HG03103 (cell line): ENCODE measurements at regions not wholly inside any gene's neighbourhood (a gene's known extent, or its start where the extent isn't known, plus 50 kb on each side); places are given as distances from the start of the nearest gene placed in this dataset.
"Not testable (repeated sequence)": the region's sequence is repeated elsewhere in the genome, so short reads cannot be mapped to it uniquely, and the experiment has no call there.

Source experiments
- ATAC-seq: cut with Tn5 transposase; IDR thresholded peaks from one replicate; pipeline ENCODE4 v1.9.1; 2021; ENCODE audit warnings: low read depth; ENCODE audit not compliant: unreplicated experiment

DNA sequence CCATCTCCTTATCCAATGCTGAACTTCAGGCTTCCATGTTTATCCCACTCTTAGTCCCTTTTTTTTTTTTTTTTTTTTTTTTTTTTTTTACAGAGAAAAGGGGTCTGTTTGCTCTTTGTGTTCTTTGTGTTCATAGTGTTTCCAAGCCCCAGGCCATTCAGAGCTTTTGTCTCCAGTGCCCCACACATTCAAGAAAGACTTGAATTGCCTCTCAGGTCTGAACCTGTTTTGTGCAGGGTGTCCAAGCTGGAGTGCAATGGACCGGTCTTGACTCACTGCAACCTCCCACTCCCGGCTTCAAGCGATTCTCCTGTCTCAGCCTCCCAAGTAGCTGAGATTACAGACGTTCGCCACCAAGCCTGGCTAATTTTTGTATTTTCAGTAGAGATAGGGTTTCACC lies 191.2 kb downstream of the PALM2AKAP2 start:
- no peak for ATAC-seq

DNA sequence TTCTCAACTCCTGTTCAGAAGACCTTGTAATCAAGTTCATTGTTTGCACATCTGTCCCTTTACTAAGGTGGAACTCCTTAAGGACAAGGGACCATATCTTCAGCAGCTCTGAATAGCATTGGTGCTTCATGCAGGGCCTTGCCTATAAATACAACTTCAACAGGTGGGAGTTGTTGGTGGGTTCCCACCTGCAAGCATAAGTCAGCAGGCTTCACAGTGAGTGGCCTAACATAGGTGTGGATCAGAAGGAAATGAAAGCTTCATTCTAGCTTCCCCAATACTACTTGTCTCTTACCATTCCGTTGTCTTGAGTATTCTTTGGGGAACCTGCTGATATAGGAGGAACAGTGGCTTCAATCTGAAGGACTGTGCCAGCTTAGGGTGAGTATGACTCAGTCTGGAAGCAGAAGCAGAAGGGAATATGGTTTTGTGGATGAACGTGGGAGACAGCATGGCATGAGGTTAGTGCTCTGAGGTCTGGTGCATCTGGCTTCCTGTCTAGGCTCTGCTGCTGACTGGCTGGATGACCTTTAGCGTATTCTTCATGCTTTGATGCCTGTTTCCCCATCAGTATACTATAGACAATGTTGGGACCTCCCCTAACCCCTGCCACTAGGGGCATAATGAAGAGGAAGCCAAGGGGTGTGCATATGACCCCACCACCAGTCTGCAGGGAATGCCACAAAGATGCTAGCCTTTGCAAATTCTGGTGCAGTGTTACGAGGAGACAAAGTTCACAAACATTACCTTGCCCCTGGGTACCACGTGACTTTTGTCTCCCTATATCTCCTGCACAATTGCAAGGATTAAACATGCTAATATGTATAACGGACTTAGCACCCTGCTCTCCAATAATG lies 192.3 kb downstream of the PALM2AKAP2 start:
- ATAC-seq: peak; percentile 41

DNA sequence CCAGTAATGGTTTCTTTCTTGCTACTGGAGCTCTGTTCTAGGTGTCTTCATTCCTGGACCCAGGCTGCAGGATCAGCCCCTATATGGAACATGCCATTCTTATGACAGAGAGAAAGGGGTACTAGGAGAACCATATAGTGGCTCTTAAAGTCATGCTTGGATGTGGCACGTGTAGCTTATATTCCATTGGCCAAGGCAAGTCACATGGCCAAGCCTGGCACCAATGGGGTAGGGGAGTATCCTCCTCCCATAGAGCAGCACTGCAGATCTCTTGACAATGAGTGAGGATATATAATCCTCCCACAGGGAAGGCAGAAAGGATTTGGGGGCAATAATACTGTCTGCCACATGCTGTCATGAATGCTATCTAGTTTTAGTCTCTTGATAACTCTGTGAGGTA lies 193.3 kb downstream of the PALM2AKAP2 start:
- no peak for ATAC-seq

DNA sequence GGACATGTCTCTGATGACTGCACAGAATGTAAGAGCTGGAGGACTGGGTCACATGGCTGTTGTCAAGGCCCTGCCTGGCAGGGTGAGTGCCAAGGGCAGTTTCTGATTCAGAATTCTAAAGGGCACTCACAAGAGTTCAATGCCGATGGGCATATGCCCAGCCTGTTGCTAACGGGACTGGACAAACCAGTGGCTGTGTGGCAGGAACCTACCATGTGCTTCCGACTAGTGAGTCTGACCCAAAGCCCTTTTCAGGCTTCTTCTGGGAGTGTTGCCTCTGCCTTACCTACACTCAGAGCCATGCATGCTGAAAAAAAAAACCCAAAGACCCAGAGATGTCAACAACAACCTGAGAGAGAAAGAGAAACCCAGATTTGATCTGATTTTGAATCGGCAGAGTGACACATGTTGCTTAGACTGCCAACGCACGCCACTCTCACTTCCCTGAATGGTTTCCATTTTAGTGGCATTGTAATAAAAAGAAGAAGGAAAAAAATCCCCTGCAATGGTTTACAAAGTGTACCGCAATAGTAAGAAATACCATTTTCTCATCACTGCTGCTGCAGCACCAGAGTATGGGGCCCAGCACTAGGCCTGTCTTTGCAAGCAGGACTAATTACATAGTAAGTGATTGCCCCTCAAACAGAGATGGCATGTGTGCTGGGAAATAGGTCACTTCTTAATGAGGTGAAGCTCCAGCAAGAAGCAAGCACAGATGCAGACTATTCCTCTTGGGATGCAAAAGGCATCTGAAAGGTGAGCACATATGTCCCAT lies 194.3 kb downstream of the PALM2AKAP2 start:
- ATAC-seq: peak; percentile 67

DNA sequence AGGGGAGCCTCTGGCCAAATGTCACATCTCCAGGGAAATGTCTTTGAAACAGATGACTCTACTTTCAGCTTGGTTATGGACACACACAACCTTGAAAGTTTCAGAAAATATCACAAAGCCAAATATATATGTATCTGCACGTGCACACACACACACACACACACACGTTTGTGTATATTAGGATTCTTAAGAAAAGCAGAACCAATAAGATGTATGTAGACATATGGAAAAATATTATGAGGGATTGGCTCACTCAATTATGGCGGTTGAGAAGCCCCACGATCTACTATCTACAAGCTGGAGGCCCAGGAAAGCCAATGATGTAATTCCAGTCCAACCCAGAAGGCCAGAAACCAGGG lies 194.9 kb downstream of the PALM2AKAP2 start:
- ATAC-seq: no peak

- ATAC-seq: no peak
Observed at GRCh38 chr9:109975574-109976295, 195.7 kb downstream of the PALM2AKAP2 start.

DNA sequence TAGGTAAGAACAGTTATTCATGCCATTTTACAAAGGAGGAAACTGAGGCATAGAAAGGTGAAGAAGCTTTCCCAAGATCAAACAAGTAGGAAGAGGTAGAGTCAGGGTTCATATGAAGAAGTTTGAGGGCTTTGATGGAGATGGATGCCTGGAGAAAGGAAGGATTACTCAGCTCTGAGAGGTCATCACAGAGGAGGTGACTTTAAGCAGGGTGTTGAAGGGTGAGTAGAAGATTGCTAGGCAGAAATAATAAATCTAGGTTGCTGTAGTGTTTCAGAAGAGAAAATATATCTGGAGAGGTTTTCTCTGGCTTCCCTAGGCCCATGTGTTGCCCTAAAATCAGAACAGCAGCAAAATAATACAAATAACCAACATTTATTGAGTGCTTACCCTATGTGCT lies 196.3 kb downstream of the PALM2AKAP2 start:
- ATAC-seq: no peak

DNA sequence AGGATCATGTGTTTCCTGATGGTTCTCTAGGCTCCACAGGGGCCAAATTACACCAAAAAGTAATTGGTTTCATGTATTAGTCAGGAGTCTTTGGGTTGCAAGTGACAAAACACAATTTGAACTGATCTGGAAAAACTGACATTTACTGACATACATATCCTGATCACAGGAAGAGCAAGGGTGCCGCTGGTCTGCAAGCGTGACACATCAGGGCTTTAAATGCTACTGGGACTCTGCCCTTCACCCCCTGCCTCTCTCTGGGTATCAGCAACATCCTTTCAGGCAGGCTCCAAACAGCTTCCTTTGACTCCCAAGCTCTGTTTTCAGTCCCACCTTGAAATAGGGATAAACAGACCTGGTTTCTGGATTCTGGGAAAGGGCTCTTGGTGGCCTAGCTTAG lies 197.5 kb downstream of the PALM2AKAP2 start:
- no peak for ATAC-seq

DNA sequence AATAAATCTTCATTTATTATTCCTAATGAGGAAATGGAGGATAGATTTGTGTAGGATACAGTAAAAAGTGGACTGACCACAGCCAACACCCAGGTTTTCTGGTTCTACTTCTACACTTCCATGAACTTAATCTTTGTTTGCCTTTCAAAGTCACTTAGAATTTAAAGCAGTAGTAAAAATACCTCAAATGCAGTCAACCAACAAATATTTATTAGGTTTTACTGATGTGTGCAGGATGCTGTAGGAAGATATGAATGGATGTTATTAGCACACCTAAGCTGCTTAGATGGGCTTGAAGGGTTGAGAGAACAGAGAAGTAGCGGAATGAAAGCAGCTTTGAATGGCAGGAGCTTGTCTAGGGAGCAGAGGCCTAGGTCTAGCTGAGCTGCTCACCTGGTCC lies 201.1 kb downstream of the PALM2AKAP2 start:
- ATAC-seq: no peak

GRCh38 chr9:109986521-109986991 lies 206.6 kb downstream of the PALM2AKAP2 start:
- ATAC-seq: no peak

DNA sequence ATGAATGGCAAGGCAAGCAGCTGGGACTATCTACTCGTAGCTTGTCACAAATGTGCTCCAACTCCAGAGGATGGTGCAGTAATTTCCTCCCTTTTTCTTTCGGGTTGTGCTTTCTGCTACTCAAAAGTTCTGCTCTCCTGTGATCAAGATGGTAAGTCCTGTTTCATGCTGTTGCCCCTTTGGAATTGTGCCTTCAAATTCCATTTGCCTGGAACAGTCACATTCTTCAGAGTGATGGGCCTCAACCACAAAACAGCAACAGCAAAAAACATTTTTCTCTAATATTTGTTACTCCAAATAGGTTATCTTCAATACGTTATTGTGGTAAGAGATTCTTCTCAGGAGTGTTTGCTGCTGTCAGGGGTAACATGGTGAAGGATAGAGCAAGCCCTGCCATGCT lies 209.3 kb downstream of the PALM2AKAP2 start:
- no peak for ATAC-seq

GRCh38 chr9:109990541-109990940 lies 210.5 kb downstream of the PALM2AKAP2 start:
- no peak for ATAC-seq

DNA sequence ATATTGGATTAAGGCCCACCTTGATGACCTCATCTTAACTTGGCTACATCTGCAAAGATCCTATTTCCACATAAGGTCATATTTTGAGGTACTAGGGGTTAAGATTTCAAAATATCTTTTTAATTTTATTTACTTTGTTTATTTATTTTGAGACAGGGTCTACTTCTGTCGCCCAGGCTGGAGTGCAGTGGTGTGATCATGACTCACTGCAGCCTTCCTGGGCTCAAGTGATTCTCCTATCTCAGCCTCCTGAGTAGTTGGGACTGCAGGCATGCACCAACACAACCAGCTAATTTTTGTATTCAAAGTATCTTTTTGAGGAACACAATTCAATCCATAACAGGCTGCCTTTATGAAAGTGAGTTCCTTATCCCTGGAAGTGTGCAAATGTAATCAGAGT lies 212.3 kb downstream of the PALM2AKAP2 start:
- no peak for ATAC-seq

- ATAC-seq: no peak
Observed at GRCh38 chr9:109993250-109993978, 213.4 kb downstream of the PALM2AKAP2 start.

DNA sequence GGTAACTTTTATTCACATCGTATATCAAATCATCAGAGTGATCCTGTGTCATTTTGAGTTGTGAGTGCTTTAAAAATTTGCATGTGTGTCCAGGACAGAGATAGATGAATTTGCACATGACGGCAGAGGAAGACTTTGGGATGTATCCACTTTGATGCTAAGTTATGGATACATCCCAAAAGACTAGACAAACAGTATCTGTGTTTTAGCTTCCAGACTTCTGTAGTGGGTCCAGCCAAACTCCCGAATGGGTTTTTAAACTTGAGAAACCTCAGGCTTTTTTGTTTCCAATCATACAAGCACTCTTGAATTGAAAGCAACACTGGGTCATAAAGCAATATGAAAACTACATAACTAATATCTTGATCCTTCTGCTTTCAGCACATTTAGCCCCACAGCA lies 213.8 kb downstream of the C9orf152 start:
- ATAC-seq: no peak

- ATAC-seq: no peak
Observed at GRCh38 chr9:109996936-109997580, 210.9 kb downstream of the C9orf152 start.

- no peak for ATAC-seq
Observed at GRCh38 chr9:109997682-109998081, 210.3 kb downstream of the C9orf152 start.

GRCh38 chr9:110005521-110005920 lies 202.4 kb downstream of the C9orf152 start:
- ATAC-seq: not testable (repeated sequence)

- no peak for ATAC-seq
Observed at GRCh38 chr9:110006657-110007056, 201.3 kb downstream of the C9orf152 start.
